ENCODE measurements at regions not wholly inside any gene's neighbourhood (a gene's known extent, or its start where the extent isn't known, plus 50 kb on each side); places are given as distances from the start of the nearest gene placed in this dataset.

- H3K27ac Mint-ChIP-seq, result no peak overlapping the region
- intact Hi-C loops (cut with micrococcal nuclease), result no loop called here
Observed at GRCh38 chr7:424301-424935, 95.2 kb downstream of the PDGFA start.

DNA sequence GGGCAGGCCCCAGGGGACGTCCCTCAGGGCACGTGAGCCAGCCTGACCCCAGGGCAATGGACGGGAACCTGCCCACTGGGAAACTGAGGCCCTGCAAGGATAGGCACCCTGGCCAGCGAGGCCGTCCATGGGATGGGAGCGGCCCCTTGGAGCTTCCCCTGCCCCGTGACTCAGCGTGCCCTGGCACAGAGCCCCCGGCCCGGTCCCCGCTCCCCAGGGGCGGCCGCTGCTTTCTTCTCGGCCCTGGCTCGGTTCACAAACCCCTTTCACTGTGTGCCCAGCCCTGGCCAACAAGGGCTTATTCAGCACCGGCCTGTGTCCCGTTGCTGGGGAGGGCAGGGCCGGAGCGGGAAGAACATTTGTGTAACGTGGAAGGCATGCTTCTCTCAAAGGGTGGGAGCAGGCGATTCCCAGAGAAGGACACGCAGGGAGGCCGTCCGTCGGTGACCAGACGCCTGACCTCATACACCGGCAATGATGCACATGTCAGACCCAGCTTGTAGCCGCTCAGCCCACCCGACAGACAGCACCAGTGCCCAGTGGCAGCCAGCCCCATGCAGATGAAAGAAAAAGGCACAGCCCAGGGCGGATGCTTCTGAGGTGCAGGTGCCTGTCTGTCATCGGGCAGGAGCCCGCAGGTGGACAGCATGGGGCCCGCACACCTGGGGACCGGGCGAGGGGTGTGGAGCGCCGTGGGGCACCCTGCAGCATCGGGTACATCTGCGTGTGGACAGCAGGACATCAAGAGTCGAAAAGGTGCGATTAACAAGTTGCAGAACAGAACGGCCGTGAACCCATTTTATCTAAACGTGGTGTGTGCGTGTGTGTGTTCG, 94.5 kb downstream of the PDGFA start:
- intact Hi-C loops (cut with micrococcal nuclease), result no loop called here
- Mint-ChIP-seq H3K4me1 (ENCODE audit: low read depth) (no peaks in the 10 kb centered on the region), H3K27ac (no peak overlapping the region)

More at GRCh38 chr7:424301-424935, 95.2 kb downstream of the PDGFA start:
- DNase-seq (ENCODE audit: low spot score), result no peak
- H3K4me1 Mint-ChIP-seq (ENCODE audit: low read depth), result no peaks in the 10 kb centered on the region
- H3K27me3 Mint-ChIP-seq (ENCODE audit: low read depth), result no peaks in the 10 kb centered on the region
- no peaks in the 10 kb centered on the region for H3K36me3 Mint-ChIP-seq (ENCODE audit: low read depth)
- H3K9me3 Mint-ChIP-seq, result no peaks in the 10 kb centered on the region
- H3K4me3 Mint-ChIP-seq (ENCODE audit: low read depth), result no peak overlapping the region

DNA sequence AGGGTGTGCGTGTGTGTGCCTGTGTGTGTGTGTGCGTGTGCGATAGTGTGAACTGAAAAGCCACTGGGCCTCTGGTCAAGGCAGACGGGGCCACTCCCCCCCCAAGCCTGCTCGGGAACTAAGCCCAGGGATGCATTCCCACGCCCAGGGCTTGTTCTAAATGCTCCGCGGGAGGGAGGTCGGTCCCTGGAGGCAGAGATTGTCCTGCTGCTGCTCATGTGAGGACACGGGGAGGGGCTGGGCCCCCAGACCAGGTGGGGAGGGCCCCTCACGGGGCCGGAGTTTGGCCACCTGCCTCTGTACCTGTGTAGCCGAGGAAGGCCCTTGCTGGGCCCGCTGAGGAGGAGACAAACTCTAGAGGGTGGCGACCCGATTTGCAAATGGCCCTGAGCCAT, 93.9 kb downstream of the PDGFA start:
- no peaks in the 10 kb centered on the region for H3K36me3 Mint-ChIP-seq (ENCODE audit: low read depth)
- H3K27ac Mint-ChIP-seq, result no peak overlapping the region
- no peak for DNase-seq (ENCODE audit: low spot score)
- no peaks in the 10 kb centered on the region for H3K4me1 Mint-ChIP-seq (ENCODE audit: low read depth)
- H3K27me3 Mint-ChIP-seq (ENCODE audit: low read depth), result no peaks in the 10 kb centered on the region
- intact Hi-C loops (cut with micrococcal nuclease), result no loop called here
- no peaks in the 10 kb centered on the region for H3K9me3 Mint-ChIP-seq
- no peak overlapping the region for H3K4me3 Mint-ChIP-seq (ENCODE audit: low read depth)

More for the DNA sequence above, 94.5 kb downstream of the PDGFA start:
- no peaks in the 10 kb centered on the region for H3K27me3 Mint-ChIP-seq (ENCODE audit: low read depth)
- no peaks in the 10 kb centered on the region for H3K9me3 Mint-ChIP-seq
- H3K36me3 Mint-ChIP-seq (ENCODE audit: low read depth), result no peaks in the 10 kb centered on the region
- H3K4me3 Mint-ChIP-seq (ENCODE audit: low read depth), result no peak overlapping the region
- DNase-seq (ENCODE audit: low spot score), result no peak

DNA sequence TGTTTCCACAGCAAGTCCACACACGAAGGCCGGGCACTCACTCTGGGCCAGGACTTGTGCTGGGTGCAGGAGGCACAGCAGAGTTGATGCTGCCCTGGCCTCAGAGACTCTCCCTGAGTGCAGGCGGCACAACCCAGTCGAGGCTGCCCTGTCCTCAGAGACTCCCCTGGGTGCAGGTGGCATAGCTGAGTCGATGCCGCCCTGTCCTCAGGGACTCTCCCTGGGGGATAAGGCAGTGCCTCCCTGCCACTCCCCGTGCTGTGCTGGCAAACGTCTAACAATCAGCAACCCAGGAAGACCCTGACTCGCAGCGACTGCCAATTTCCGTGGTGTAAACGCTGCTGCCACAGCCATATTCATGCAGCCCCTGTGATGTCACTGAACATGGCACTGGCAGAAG, 93.1 kb downstream of the PDGFA start:
- no peak overlapping the region for H3K4me3 Mint-ChIP-seq (ENCODE audit: low read depth)

DNA sequence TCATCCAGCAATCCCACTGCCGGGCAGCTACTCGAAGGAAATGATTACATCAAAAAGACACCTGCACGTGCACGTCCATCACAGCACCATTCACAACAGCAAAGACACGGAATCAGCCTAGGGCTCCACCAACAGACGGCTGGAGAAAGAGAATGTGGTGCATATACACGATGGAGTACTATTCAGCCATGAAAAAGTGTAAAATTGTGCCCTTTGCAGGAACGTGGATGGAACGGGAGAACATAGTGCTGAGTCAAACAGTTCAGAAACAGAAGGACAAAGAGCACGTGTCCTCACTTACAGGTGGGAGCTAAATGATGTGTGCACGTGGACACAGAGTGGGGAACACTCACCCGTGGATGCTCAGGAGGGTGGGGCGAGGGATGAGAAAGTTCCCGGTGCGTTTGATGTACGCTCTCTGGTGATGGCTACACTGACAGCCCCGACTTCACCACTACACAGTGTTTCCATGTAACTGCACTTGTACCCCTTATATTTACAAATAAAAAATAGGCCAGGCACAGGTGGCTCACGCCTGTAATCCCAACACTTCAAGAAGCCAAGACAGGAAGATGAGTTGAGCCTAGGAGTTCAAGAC, 92.0 kb downstream of the PDGFA start:
- Mint-ChIP-seq H3K27me3 (ENCODE audit: low read depth) (no peaks in the 10 kb centered on the region), H3K27ac (no peak overlapping the region), H3K36me3 (ENCODE audit: low read depth) (no peaks in the 10 kb centered on the region), H3K4me3 (ENCODE audit: low read depth) (no peak overlapping the region), H3K9me3 (no peaks in the 10 kb centered on the region), H3K4me1 (ENCODE audit: low read depth) (no peaks in the 10 kb centered on the region)
- no peak for DNase-seq (ENCODE audit: low spot score)
- intact Hi-C loops (cut with micrococcal nuclease), result no loop called here

More for the DNA sequence above, 93.1 kb downstream of the PDGFA start:
- Mint-ChIP-seq H3K27ac (no peak overlapping the region), H3K27me3 (ENCODE audit: low read depth) (no peaks in the 10 kb centered on the region), H3K36me3 (ENCODE audit: low read depth) (no peaks in the 10 kb centered on the region), H3K9me3 (no peaks in the 10 kb centered on the region), H3K4me1 (ENCODE audit: low read depth) (no peaks in the 10 kb centered on the region)
- DNase-seq (ENCODE audit: low spot score), result no peak
- intact Hi-C loops (cut with micrococcal nuclease), result no loop called here

DNA sequence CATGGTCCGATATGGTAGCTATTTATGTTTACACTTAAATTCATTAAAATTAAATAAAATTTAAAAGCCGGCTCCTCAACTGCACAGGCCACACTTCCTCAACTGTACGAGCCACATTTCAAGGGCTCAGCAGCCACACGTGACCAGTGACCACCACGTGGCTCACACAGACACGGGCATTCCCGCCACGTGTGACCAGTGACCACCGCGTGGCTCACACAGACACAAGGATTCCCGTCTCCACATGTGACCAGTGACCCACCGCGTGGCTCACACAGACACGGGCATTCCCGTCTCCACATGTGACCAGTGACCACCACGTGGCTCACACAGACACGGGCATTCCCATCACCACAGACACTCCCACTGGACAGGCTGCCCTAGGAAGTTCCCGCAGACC, 91.3 kb downstream of the PDGFA start:
- no peaks in the 10 kb centered on the region for H3K27me3 Mint-ChIP-seq (ENCODE audit: low read depth)
- H3K4me3 Mint-ChIP-seq (ENCODE audit: low read depth), result no peak overlapping the region
- no peaks in the 10 kb centered on the region for H3K4me1 Mint-ChIP-seq (ENCODE audit: low read depth)
- no peaks in the 10 kb centered on the region for H3K9me3 Mint-ChIP-seq
- H3K27ac Mint-ChIP-seq, result no peak overlapping the region
- intact Hi-C loops (cut with micrococcal nuclease), result no loop called here
- no peak for DNase-seq (ENCODE audit: low spot score)
- H3K36me3 Mint-ChIP-seq (ENCODE audit: low read depth), result no peaks in the 10 kb centered on the region

DNA sequence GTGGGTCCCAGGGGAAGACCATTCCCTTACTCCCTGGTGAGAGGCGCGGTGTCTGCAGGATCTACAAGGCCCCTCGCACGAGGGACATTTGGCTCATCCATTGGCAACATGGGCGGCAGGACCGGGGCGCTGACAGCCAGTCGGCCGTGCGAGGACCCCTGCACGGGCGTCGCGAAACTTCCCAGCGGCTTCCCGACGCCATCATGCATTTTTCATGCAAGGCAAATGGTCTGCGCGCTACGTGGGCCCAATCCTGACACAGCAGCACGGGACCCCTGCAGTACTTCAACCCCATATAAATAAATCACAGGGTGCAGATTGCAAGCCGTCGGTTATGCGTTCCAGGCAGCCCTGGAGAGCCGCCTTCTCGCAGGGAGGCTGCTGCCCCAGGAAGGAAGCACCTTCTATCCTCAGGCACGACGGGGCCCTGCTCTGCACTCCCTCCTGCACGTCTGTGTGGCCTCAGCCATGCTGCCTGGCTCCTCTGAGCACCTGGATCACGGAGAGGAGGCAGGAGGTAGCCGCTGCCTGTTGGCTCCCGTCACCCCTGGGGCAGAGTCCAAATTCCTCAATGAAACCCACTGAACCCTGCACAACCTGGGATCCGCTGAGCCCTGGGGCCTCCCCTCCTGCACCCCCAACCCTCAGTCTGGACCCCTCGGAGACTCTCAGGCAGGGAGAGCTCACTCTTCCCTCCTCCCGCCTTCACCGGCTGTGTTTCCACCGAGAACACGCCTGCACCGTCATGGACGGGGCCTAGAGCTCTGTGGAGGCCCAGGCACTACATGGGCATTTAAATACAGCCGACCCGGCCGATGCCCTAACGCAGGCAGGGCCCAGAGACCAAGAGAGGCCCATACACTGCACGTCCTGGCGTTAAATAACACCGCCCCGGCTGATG, 90.5 kb downstream of the PDGFA start:
- H3K27me3 Mint-ChIP-seq (ENCODE audit: low read depth), result no peaks in the 10 kb centered on the region
- intact Hi-C loops (cut with micrococcal nuclease), result no loop called here
- no peaks in the 10 kb centered on the region for H3K36me3 Mint-ChIP-seq (ENCODE audit: low read depth)
- no peak overlapping the region for H3K27ac Mint-ChIP-seq
- H3K9me3 Mint-ChIP-seq, result no peaks in the 10 kb centered on the region
- H3K4me3 Mint-ChIP-seq (ENCODE audit: low read depth), result no peak overlapping the region
- H3K4me1 Mint-ChIP-seq (ENCODE audit: low read depth), result no peaks in the 10 kb centered on the region
- no peak for DNase-seq (ENCODE audit: low spot score)

DNA sequence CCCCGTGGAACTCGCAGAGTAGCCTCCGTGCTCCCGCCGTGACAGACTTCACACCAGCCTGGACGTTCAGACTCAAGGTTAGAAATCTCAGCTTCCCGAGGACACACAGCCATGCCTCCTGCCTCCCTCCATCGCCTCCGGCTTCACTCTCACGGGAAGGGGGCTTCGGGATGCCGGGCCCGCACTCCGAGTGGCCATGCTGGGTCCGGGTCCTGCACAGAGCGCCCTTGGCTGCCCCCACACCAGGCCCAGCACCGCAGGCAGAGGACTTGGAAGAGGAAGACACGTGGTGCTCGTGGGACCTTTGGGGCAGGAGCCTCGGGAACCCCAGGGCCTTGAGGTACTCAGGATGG, 89.8 kb downstream of the PDGFA start:
- Mint-ChIP-seq H3K4me1 (ENCODE audit: low read depth) (no peaks in the 10 kb centered on the region), H3K9me3 (no peaks in the 10 kb centered on the region), H3K36me3 (ENCODE audit: low read depth) (no peaks in the 10 kb centered on the region), H3K27me3 (ENCODE audit: low read depth) (no peaks in the 10 kb centered on the region), H3K27ac (no peak overlapping the region), H3K4me3 (ENCODE audit: low read depth) (no peak overlapping the region)
- intact Hi-C loops (cut with micrococcal nuclease), result no loop called here
- no peak for DNase-seq (ENCODE audit: low spot score)

DNA sequence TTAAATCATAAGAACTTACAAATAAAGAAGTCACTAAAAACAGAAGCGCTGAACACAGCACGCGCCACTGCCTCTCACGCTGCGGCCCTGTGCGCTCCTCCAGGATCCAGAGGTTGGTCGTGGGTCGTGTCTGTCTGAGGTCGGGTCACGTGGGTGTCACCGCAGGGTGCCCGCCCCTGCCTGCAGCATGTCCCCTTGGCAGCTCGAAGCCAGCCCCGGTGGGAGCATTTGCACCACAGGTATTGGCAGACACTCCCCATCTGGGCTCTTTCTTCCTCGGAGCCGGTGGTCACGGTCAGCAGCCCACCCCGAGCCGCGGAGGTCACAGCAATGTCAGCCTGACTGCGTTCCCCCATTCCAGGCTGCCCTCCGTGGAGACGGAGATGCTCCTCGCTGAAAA, 88.6 kb downstream of the PDGFA start:
- H3K36me3 Mint-ChIP-seq (ENCODE audit: low read depth), result no peaks in the 10 kb centered on the region
- H3K4me3 Mint-ChIP-seq (ENCODE audit: low read depth), result no peak overlapping the region
- H3K27me3 Mint-ChIP-seq (ENCODE audit: low read depth), result no peaks in the 10 kb centered on the region
- no peaks in the 10 kb centered on the region for H3K4me1 Mint-ChIP-seq (ENCODE audit: low read depth)
- H3K9me3 Mint-ChIP-seq, result no peaks in the 10 kb centered on the region
- no peak overlapping the region for H3K27ac Mint-ChIP-seq
- no peak for DNase-seq (ENCODE audit: low spot score)
- intact Hi-C loops (cut with micrococcal nuclease), result no loop called here

- no peaks in the 10 kb centered on the region for H3K36me3 Mint-ChIP-seq (ENCODE audit: low read depth)
- H3K4me1 Mint-ChIP-seq (ENCODE audit: low read depth), result no peaks in the 10 kb centered on the region
- no peak overlapping the region for H3K27ac Mint-ChIP-seq
- no peak overlapping the region for H3K4me3 Mint-ChIP-seq (ENCODE audit: low read depth)
- H3K9me3 Mint-ChIP-seq, result no peaks in the 10 kb centered on the region
- no peaks in the 10 kb centered on the region for H3K27me3 Mint-ChIP-seq (ENCODE audit: low read depth)
- no peak for DNase-seq (ENCODE audit: low spot score)
- intact Hi-C loops (cut with micrococcal nuclease), result no loop called here
Observed at GRCh38 chr7:431658-432111, 88.0 kb downstream of the PDGFA start.

- H3K9me3 Mint-ChIP-seq, result no peaks in the 10 kb centered on the region
- H3K27ac Mint-ChIP-seq, result no peak overlapping the region
- no peak overlapping the region for H3K4me3 Mint-ChIP-seq (ENCODE audit: low read depth)
- no peaks in the 10 kb centered on the region for H3K27me3 Mint-ChIP-seq (ENCODE audit: low read depth)
- H3K4me1 Mint-ChIP-seq (ENCODE audit: low read depth), result no peaks in the 10 kb centered on the region
- no peaks in the 10 kb centered on the region for H3K36me3 Mint-ChIP-seq (ENCODE audit: low read depth)
- intact Hi-C loops (cut with micrococcal nuclease), result no loop called here
- DNase-seq (ENCODE audit: low spot score), result no peak
Observed at GRCh38 chr7:432256-432655, 87.4 kb downstream of the PDGFA start.

GRCh38 chr7:432933-433332, 86.7 kb downstream of the PDGFA start:
- H3K4me3 Mint-ChIP-seq (ENCODE audit: low read depth), result no peak overlapping the region
- no peaks in the 10 kb centered on the region for H3K4me1 Mint-ChIP-seq (ENCODE audit: low read depth)
- DNase-seq (ENCODE audit: low spot score), result no peak
- H3K27ac Mint-ChIP-seq, result no peak overlapping the region
- H3K27me3 Mint-ChIP-seq (ENCODE audit: low read depth), result no peaks in the 10 kb centered on the region
- H3K36me3 Mint-ChIP-seq (ENCODE audit: low read depth), result no peaks in the 10 kb centered on the region
- no peaks in the 10 kb centered on the region for H3K9me3 Mint-ChIP-seq
- intact Hi-C loops (cut with micrococcal nuclease), result no loop called here

Measured in activated T-helper 2 cell treated with anti-CD3 and anti-CD28 coated beads, Interferon-gamma antibody, Interleukin-2, Interleukin-4, amounts not matched to agents 10 μg/mL and 5 μg/mL and 100 μg/mL, durations not matched to agents 14 hours and 24 hours and 36 hours (primary cell).